Panc1 (cell line): ENCODE measurements at regions not wholly inside any gene's neighbourhood (a gene's known extent, or its start where the extent isn't known, plus 50 kb on each side); places are given as distances from the start of the nearest gene placed in this dataset.

Experiments used
- POLR2AphosphoS5 ChIP-seq: IDR thresholded peaks from 2 replicates; pipeline ENCODE4 v1.6.1; 2012; ENCODE audit warnings: mild to moderate bottlenecking, low read depth, low read length, moderate library complexity
- SIN3A ChIP-seq: IDR thresholded peaks from 2 replicates; pipeline ENCODE4 v1.6.1; 2012; ENCODE audit warnings: low read depth, mild to moderate bottlenecking, low read length, moderate library complexity, borderline replicate concordance; ENCODE audit not compliant: insufficient read depth
- TF ChIP-seq, protein P1 (sequence below): fragments of 450-650 bp; IDR thresholded peaks from 2 replicates; pipeline ENCODE4 v1.5.1; 2017; ENCODE audit warnings: mild to moderate bottlenecking
- TF ChIP-seq, protein P2 (sequence below), 2 experiments: IDR thresholded peaks; 2 replicates each; pipeline ENCODE4 v1.6.1; 2011 to 2012; ENCODE audit warnings: low read depth in 2 of 2, control low read depth in 1 of 2, low read length in 1 of 2, mild to moderate bottlenecking in 1 of 2, moderate library complexity in 1 of 2; ENCODE audit not compliant: insufficient read depth in 1 of 2

DNA sequence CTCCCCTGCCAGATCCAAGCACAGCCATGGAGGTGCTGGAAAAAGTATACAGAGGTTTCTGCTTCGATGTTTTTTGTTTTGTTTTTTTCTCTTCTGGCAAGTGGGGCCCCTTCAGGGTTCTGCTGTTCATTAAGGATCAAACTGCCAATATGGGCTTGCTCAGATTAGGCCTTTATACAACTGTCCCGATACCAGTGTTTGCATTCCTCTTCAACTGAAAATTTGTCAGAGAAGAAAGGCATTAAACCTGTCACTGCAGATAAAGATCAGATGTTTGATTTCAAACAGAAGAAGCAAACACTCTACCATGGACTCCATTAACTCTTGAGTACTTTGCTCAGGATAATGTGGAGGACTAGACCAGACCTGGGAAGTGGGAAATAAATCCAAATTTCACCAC is 396.0 kb upstream of the SMIM21 start:
- TF ChIP-seq, protein P1, sequence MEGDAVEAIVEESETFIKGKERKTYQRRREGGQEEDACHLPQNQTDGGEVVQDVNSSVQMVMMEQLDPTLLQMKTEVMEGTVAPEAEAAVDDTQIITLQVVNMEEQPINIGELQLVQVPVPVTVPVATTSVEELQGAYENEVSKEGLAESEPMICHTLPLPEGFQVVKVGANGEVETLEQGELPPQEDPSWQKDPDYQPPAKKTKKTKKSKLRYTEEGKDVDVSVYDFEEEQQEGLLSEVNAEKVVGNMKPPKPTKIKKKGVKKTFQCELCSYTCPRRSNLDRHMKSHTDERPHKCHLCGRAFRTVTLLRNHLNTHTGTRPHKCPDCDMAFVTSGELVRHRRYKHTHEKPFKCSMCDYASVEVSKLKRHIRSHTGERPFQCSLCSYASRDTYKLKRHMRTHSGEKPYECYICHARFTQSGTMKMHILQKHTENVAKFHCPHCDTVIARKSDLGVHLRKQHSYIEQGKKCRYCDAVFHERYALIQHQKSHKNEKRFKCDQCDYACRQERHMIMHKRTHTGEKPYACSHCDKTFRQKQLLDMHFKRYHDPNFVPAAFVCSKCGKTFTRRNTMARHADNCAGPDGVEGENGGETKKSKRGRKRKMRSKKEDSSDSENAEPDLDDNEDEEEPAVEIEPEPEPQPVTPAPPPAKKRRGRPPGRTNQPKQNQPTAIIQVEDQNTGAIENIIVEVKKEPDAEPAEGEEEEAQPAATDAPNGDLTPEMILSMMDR: no peak
- no peak for TF ChIP-seq POLR2AphosphoS5
- no peak for TF ChIP-seq SIN3A
- TF ChIP-seq, protein P2, sequence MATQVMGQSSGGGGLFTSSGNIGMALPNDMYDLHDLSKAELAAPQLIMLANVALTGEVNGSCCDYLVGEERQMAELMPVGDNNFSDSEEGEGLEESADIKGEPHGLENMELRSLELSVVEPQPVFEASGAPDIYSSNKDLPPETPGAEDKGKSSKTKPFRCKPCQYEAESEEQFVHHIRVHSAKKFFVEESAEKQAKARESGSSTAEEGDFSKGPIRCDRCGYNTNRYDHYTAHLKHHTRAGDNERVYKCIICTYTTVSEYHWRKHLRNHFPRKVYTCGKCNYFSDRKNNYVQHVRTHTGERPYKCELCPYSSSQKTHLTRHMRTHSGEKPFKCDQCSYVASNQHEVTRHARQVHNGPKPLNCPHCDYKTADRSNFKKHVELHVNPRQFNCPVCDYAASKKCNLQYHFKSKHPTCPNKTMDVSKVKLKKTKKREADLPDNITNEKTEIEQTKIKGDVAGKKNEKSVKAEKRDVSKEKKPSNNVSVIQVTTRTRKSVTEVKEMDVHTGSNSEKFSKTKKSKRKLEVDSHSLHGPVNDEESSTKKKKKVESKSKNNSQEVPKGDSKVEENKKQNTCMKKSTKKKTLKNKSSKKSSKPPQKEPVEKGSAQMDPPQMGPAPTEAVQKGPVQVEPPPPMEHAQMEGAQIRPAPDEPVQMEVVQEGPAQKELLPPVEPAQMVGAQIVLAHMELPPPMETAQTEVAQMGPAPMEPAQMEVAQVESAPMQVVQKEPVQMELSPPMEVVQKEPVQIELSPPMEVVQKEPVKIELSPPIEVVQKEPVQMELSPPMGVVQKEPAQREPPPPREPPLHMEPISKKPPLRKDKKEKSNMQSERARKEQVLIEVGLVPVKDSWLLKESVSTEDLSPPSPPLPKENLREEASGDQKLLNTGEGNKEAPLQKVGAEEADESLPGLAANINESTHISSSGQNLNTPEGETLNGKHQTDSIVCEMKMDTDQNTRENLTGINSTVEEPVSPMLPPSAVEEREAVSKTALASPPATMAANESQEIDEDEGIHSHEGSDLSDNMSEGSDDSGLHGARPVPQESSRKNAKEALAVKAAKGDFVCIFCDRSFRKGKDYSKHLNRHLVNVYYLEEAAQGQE (IDR thresholded peaks at IDR 0.05; ENCODE audit: insufficient read depth in 1 of 2, low read depth in 2 of 2, low read length in 1 of 2): no peak
